Keratinocyte (primary cell): ENCODE measurements at regions not wholly inside any gene's neighbourhood (a gene's known extent, or its start where the extent isn't known, plus 50 kb on each side); places are given as distances from the start of the nearest gene placed in this dataset.

Experiments used
- DNase-seq: peaks from one replicate; pipeline ENCODE4 v3.0.0-alpha.2; 2011; ENCODE audit warnings: low read depth, missing footprints, low spot score
- FAIRE-seq: peaks from 2 replicates; lab custom pipeline; 2011; peaks lifted over from hg19 to GRCh38; lab: Jason Lieb, UNC
- H2AFZ ChIP-seq: 2 replicates; pipeline ENCODE4 v1.6.0; 2012; ENCODE audit warnings: low read length, control low read depth, inconsistent platforms; ENCODE audit not compliant: control insufficient read depth
- H3K27ac ChIP-seq: 2 replicates; pipeline ENCODE4 v1.5.1; 2011; ENCODE audit warnings: low read length; ENCODE audit not compliant: control insufficient read depth, insufficient read depth
- H3K27me3 ChIP-seq: 3 replicates; pipeline ENCODE4 v1.6.0; 2011; ENCODE audit warnings: low read length; ENCODE audit not compliant: control insufficient read depth, insufficient read depth; ENCODE audit errors: extremely low read depth
- H3K36me3 ChIP-seq, 2 experiments: 2 replicates in 1 of 2; 3 replicates in 1 of 2; pipeline ENCODE4 v1.5.1; 2011; ENCODE audit warnings: low read length in 2 of 2, mild to moderate bottlenecking in 1 of 2; ENCODE audit not compliant: control insufficient read depth in 2 of 2, insufficient read depth in 2 of 2; ENCODE audit errors: extremely low read depth in 1 of 2
- H3K4me1 ChIP-seq: 3 replicates; pipeline ENCODE4 v1.5.1; 2011; ENCODE audit warnings: low read length; ENCODE audit not compliant: control insufficient read depth, insufficient read depth; ENCODE audit errors: extremely low read depth
- H3K4me2 ChIP-seq: 3 replicates; pipeline ENCODE4 v1.6.0; 2011; ENCODE audit warnings: low read depth, low read length; ENCODE audit not compliant: control insufficient read depth, insufficient read depth; ENCODE audit errors: extremely low read depth
- H3K4me3 ChIP-seq, 3 experiments: fragments of 200-600 bp in 1 of 3; sonication (generic) in 1 of 3; 2 replicates in 2 of 3; 3 replicates in 1 of 3; pipeline ENCODE4 v1.5.1; 2011 to 2016; ENCODE audit warnings: low read length in 3 of 3, mild to moderate bottlenecking in 3 of 3, control low read depth in 2 of 3, inconsistent platforms in 1 of 3, low read depth in 1 of 3, mixed read lengths in 1 of 3, mixed run types in 1 of 3, moderate library complexity in 1 of 3; ENCODE audit not compliant: control insufficient read depth in 2 of 3, insufficient read depth in 2 of 3; ENCODE audit errors: extremely low read depth in 1 of 3
- H3K79me2 ChIP-seq: 2 replicates; pipeline ENCODE4 v1.6.0; 2012; ENCODE audit warnings: low read length; ENCODE audit not compliant: control insufficient read depth, insufficient read depth
- H3K9ac ChIP-seq: 3 replicates; pipeline ENCODE4 v1.6.0; 2011; ENCODE audit warnings: low read length; ENCODE audit not compliant: control insufficient read depth, insufficient read depth; ENCODE audit errors: extremely low read depth
- H3K9me1 ChIP-seq: 3 replicates; pipeline ENCODE4 v1.6.0; 2011; ENCODE audit warnings: low read length; ENCODE audit not compliant: control insufficient read depth, insufficient read depth; ENCODE audit errors: extremely low read depth
- H3K9me3 ChIP-seq: 2 replicates; pipeline ENCODE4 v1.5.1; 2012; ENCODE audit warnings: low read depth, low read length; ENCODE audit not compliant: control insufficient read depth
- H4K20me1 ChIP-seq: 3 replicates; pipeline ENCODE4 v1.6.0; 2011; ENCODE audit warnings: low read length; ENCODE audit not compliant: control insufficient read depth, insufficient read depth; ENCODE audit errors: extremely low read depth
- CTCF ChIP-seq, 3 experiments: IDR thresholded peaks in 1 of 3; conservative IDR thresholded peaks in 1 of 3; optimal IDR thresholded peaks in 1 of 3; 2 replicates in 2 of 3; 3 replicates in 1 of 3; pipeline versions ENCODE3 to v1.5.1; 2011; ENCODE audit warnings: low read length in 3 of 3, mild to moderate bottlenecking in 3 of 3, moderate library complexity in 2 of 3, control low read depth in 1 of 3, inconsistent platforms in 1 of 3; ENCODE audit not compliant: insufficient read depth in 2 of 3; ENCODE audit errors: extremely low read depth in 1 of 3
- EZH2 ChIP-seq: IDR thresholded peaks from one replicate; pipeline ENCODE4 v1.6.1; 2012; ENCODE audit warnings: inconsistent platforms, mild to moderate bottlenecking, low read length, moderate library complexity
- dilution Hi-C: fragments of 300-500 bp; cut with MboI; formaldehyde crosslinking; loops from one replicate; pipeline ENCODE4 v1.7.0; 2020; ENCODE audit warnings: low sequenced_read_pairs; ENCODE audit not compliant: extremely low pct_ligation_motif_present

- FAIRE-seq, result no peak
- TF ChIP-seq EZH2 (no peak), CTCF (optimal IDR thresholded peaks at IDR 0.05 in 1 of 3, IDR thresholded peaks at IDR 0.05 in 1 of 3, conservative IDR thresholded peaks at IDR 0.05 in 1 of 3; ENCODE audit: extremely low read depth in 1 of 3, insufficient read depth in 2 of 3, low read length in 3 of 3) (no peak)
- Histone ChIP-seq H3K27ac (no peak overlapping the region), H3K9ac (no peak overlapping the region), H3K4me3 (no peak overlapping the region), H4K20me1 (no peaks in the 10 kb centered on the region), H3K9me3 (no peaks in the 10 kb centered on the region), H3K9me1 (no peaks in the 10 kb centered on the region), H3K4me1 (peaks cover 22% of the 10 kb centered on the region), H3K36me3 (no peaks in the 10 kb centered on the region), H3K27me3 (no peaks in the 10 kb centered on the region), H3K4me2 (no peak overlapping the region), H3K79me2 (no peaks in the 10 kb centered on the region), H2AFZ (no peak overlapping the region)
- dilution Hi-C loops, result no loop called here
- no peak for DNase-seq
Observed at GRCh38 chr4:38232741-38233140, 272.5 kb downstream of the PTTG2 start.

GRCh38 chr4:38233727-38234480, 273.7 kb downstream of the PTTG2 start:
- H3K27ac ChIP-seq, result no peak overlapping the region
- FAIRE-seq, result no peak
- dilution Hi-C loops, result no loop called here

More at GRCh38 chr4:38233727-38234480, 273.7 kb downstream of the PTTG2 start:
- Histone ChIP-seq H3K9me3 (no peaks in the 10 kb centered on the region), H3K4me2 (no peak overlapping the region), H3K9me1 (no peaks in the 10 kb centered on the region), H2AFZ (no peak overlapping the region), H3K79me2 (no peaks in the 10 kb centered on the region), H3K4me1 (peaks cover 22% of the 10 kb centered on the region), H3K27me3 (no peaks in the 10 kb centered on the region), H3K36me3 (no peaks in the 10 kb centered on the region), H3K4me3 (no peak overlapping the region), H4K20me1 (no peaks in the 10 kb centered on the region), H3K9ac (no peak overlapping the region)
- DNase-seq, result no peak
- TF ChIP-seq CTCF (optimal IDR thresholded peaks at IDR 0.05 in 1 of 3, IDR thresholded peaks at IDR 0.05 in 1 of 3, conservative IDR thresholded peaks at IDR 0.05 in 1 of 3; ENCODE audit: extremely low read depth in 1 of 3, insufficient read depth in 2 of 3, low read length in 3 of 3), result no peak
- TF ChIP-seq EZH2, result no peak
